ENCODE measurements at regions not wholly inside any gene's neighbourhood (a gene's known extent, or its start where the extent isn't known, plus 50 kb on each side); places are given as distances from the start of the nearest gene placed in this dataset.
"Not testable (repeated sequence)": the region's sequence is repeated elsewhere in the genome, so short reads cannot be mapped to it uniquely, and the experiment has no call there.

DNA sequence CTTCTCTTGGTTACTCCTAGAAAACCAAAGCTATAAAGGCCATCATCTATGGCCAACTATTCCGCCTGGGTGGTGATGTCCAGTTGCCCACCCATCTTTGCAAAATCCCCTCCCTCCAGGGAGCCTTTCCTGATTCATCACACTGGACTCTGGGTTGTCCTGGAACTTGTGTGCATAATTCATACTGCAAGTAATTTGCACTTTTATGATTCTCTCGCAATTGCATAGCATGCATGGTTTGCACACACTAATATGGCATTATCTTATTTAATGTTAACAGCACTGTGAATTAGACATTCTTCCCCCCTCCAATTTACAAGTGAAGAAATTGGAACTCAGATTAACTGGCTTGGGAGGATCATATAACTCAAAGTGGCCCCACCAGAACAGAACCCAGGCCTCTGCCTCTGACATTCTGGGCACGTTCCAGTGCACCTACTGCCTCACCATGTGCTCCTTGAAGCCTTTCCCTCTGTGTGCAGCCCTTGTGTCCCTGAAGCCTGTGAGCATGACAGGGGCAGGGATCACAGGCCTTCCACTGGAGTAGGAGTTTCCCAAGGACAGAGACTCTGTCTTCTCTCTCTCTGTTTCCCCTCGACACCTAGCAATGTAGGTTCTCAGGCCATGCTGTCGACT lies 98.9 kb upstream of the IPO9 start:
- DNase-seq, result no peak

- no peak for DNase-seq
Measured at GRCh38 chr1:201730611-201731010, 98.3 kb upstream of the IPO9 start.

- DNase-seq, result no peak
Measured at GRCh38 chr1:201731142-201731541, 97.8 kb upstream of the IPO9 start.

DNA sequence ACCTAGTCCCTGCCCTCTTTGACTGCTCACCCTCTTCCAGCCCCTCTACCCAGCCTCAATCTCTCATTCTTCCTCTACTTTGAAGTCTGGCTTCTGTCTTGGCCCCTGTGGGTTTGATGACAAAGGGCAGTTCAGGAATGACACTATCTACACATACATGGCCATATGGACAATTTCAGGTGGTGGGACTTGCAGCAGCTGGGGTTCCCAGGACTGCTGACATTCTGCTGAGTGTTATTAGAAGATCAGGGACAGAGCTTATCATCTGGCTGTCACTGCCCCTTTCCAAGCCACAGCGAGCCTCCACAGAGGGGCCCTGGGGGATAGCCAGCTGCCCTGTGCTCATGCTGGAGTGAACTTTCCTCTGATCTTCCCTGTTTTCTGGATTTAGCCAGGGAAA lies 97.4 kb upstream of the IPO9 start:
- DNase-seq, result no peak

DNA sequence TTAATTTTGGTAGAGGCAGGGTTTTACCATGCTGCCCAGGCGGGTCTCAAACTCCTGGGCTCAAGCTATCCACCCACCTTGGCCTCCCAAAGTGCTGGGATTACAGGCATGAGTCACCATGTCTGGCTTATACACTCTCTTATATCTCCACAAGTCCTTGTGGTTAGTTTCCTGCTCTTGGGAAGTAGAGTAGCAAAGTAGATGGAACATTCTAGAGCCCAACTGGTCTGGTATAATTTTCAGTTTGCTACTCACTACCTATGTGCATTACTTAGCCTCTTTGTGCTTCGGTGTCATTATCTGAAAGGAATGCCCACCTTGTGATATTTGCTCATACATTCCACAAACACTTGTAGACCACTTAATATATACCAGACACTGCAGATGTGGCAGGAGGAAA lies 96.6 kb upstream of the IPO9 start:
- DNase-seq, result no peak

- DNase-seq, result not testable (repeated sequence)
Measured at GRCh38 chr1:201734221-201734620, 94.7 kb upstream of the IPO9 start.

GRCh38 chr1:201734786-201735185 lies 94.2 kb upstream of the IPO9 start:
- no peak for DNase-seq

GRCh38 chr1:201736707-201737320 lies 92.1 kb upstream of the IPO9 start:
- no peak for DNase-seq

DNA sequence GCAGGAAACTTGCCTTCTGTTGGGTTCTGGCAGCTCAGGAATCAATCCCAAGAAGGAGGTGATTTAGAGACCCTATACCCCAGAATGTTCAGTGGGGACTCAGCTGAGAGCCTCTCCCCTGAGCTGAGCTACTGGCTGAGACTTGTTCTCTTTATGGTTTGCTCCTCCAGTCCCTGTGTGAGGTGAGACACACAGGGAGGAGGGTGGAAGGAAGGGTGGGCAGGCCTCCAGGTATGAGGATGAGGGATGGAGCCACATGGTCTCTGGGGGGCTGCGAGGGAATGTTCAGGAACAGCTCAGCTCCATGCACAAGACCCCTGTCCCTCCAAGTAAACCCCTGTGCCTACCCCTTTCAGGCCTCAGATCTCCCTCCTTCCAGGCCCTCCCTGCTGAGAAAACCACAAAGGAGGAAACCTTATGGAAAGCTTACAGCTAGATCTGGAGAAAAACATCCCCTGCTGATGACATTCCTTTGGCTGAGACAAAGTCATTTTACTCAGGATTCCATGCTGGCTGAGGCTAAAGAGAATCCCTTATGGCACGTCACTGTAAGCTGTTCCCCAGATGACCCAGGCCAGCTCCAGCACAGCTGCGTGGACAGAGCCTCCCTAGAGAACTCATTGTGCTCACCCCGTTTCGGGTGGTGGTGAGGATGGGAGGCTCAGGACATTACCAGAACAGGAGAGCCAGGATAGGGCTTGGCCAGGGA lies 91.5 kb upstream of the IPO9 start:
- no peak for DNase-seq

GRCh38 chr1:201739080-201739479 lies 89.9 kb upstream of the IPO9 start:
- DNase-seq, result no peak

DNA sequence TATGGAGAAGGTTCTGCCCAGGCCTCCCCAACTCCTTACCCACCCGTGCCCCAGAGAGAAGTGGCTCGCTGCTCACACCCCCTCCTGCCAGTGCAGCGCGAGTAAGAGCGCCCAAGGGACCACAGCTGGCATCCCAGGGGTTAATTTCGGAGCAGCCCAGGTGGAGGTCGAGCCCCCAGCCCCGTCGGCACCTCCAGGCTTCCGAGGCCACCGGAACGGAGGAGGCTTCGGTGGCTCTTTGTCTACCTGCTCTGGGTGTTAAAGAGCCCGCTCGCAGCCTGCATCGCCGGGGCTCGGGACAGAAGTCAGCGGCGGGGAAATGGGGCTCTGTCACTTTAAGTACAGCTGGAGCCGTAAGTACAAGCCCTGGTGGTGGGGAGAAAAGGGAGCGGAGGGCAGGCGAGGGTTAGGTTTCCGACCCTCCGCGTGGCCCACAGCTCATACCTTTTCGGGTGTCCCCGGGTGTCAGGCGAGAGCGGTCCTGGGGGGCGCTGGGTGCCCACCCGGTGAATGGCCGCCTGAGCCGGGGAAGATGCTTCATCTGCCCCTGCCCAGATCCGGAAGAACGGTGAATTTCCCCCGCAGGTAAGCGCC lies 89.4 kb upstream of the IPO9 start:
- peak; percentile 57 for DNase-seq

DNA sequence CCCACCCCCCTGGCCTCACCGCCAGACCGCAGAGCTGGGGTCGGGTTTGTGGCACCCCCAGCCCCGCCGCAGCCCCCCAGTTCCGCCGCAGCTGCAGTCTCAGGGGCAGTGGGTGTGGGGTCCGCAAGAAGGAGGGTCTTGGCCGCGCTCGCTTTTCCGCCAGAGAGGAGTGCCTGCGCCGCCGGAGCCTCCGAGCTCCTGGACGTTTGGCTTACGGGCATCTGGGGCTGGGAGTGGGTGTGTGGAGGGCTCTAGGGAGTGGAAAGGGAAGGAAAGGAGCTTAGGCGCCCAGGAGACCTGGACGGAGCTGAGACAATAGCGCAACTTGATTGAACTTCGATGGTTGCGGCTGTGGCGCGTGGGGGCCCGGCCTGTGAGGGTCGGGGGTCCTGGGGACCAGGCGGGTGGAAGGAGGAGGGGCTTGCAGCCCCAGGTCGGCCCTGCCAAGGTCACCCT lies 88.8 kb upstream of the IPO9 start:
- DNase-seq, result no peak

DNA sequence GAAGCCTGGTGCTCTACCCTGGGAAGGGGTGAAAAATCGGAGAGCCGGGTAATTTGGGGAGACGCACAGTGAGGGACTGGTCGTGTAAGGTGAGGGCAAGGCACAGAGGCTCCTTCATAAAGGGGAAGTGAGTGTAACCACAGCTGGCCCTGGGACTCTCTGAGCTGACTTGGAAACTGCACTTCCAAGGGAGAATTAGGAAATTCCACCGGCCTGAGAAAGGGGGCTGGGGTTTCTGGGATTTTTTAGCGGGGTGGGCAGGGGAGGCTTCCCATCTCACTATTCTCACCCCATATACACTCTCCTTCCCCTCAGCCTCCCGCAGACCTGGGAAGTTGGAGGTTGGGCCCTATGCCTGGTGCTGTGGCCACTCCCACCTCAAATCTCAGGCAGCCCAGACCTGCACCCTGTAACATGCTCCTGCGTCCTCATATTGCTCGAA lies 88.3 kb upstream of the IPO9 start:
- DNase-seq, result no peak

DNA sequence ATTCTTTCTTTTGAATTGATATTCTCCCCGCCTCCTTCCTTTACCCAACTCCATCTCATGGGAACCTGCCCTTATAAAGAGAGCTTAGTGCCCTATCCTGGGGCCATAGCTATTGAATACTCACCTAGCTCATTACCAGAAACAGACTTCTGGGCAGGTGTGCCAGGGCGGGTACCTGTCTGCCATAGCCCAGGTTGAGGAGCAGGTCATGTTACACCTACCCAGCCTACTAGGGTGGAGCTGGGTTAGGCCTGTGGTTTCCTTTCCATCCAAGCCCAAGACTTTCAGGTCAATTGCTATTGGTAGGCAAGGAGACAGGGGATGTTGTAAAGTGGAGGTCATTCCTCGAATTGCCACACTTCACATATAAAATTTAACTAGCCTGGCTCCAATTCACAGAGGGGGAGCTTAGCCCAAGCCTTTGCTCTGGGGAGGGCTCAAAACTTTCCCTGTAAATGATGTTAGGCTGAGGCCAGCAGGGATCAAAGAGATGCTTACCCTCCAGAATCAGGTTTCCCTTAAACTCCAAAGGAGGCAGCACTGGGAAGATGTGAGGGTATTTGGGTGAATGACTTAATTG lies 87.1 kb upstream of the IPO9 start:
- peak; percentile 21 for DNase-seq

GRCh38 chr1:201742476-201742875 lies 86.5 kb upstream of the IPO9 start:
- DNase-seq, result no peak

DNA sequence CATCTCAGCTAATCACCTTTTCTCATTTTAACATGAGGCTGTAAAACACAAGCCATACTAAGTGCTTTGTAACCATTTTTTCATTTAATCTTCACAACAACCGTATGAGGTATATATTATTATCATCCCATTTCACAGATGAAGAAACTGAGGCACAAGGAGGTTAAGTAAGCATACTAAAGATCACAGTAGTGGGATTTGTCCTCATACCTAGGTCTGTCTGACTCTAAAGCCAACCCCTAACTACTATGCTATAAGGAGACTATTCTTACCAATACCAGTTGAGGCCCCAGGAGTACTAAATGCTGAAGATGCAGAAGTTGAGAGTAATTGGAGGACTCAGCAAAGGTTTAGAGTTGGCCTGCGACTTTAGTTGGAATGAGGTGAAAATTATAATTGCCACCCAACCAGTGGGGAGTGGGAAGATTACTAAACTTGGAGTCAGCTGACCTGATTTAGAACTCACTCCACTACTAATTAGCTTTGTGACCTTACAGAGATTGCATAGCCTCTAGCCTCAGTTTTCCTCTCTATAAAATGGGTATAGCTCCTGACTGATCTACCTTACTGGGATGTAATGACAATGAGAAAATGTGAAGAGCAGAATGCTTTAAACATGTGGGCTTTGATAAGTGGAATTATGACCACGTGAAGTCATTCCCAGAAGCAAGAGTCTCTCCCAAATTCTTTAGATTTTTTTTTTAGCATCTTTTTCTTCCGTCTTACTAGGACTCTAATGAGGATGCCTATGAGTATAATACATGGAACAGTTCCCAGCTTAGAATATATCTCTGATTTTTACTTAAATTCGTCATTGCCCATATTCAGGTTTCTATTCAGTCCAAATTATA lies 85.8 kb upstream of the IPO9 start:
- no peak for DNase-seq

DNA sequence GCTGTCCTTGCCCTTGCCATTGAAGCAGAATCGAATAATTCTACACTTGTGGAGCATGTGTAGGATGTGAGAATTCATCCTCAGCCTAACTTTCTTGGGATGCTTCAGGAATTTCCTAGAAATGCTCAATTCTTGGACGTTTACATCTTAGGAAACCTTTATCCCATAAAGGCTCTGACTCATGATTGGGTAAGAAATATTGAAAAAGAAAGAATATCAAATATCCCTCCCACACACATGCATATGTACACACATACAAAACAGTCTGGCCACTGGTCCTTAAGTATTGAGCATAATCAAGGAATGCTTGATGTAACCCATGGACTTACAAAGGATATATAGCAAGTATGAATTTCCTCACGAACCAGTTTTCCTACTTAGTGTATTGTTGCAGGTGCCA lies 83.9 kb upstream of the IPO9 start:
- DNase-seq, result no peak

- no peak for DNase-seq
Measured at GRCh38 chr1:201746156-201746555, 82.8 kb upstream of the IPO9 start.

- no peak for DNase-seq
Measured at GRCh38 chr1:201747261-201747660, 81.7 kb upstream of the IPO9 start.

DNA sequence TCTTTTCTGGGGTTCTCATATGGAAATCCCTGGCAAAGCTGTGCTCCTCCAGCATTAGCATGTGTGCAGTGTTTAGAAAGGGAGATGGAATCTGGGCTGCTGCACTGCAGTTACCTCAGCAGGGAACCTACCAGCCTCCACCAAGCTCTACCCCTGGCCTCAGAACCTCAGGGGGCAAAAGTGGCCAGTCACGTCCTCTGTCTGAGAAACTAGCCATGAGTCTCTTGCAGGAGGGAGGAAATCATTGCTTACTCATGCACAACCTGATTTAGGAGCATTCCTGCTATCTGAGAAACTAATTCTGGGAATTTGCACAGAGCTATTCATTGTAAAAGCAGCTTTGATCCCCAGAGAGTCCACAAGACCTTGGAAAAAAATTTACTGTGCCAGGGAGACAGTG lies 80.6 kb upstream of the IPO9 start:
- no peak for DNase-seq

GRCh38 chr1:201749059-201749690 lies 79.8 kb upstream of the IPO9 start:
- DNase-seq, result no peak

DNA sequence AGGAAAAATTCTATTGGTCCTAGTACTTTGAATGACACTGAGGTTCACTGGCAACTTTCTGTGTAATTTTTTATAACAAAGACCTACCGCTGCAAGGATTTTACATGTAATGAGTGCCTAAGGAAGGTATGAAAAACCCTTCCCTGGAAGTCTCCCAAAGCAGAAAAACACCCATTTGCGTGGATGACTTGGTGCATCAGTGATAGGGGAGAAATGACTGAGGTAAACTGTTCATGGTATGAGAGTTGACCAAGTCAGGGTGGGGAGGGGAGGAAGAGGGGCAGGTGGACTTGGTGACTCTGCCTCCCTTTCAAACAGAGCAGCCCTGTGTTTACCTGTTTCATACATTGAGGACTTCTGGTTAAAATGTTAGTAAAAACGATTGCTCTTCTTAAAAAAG lies 78.8 kb upstream of the IPO9 start:
- no peak for DNase-seq

Measured in NCI-H2171 treated with DMSO at 0.1 percent for 48 hours (cell line).